Right renal pelvis (tissue), 4 donors: ENCODE measurements at regions not wholly inside any gene's neighbourhood (a gene's known extent, or its start where the extent isn't known, plus 50 kb on each side); places are given as distances from the start of the nearest gene placed in this dataset.

Experiments used
- DNase-seq, 4 donors: peaks; one replicate each; pipeline ENCODE4 v3.0.0-alpha.2; 2013; ENCODE audit warnings: low read depth in 4 of 4, low spot score in 3 of 4, missing footprints in 1 of 4

DNA sequence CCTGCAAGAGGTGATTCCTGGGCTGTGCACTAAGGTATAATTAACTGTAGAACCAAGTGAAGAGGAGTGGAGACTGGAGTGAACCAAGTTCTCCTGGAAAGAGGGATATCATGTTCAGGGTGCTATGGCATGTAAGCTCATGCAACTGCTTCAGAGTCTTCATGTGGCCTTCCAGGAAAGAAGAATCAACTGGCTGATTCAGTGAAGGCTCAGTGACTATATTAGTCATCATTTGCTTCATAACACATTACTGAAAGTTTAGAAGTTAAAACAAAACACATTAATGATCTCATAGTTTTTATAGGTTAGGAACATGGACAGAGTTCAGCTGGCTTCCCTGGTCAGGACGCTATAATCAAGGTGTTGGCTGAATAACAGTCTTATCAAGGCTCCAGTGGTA is 1200.8 kb upstream of the GYPC start:
- DNase-seq: no peak

DNA sequence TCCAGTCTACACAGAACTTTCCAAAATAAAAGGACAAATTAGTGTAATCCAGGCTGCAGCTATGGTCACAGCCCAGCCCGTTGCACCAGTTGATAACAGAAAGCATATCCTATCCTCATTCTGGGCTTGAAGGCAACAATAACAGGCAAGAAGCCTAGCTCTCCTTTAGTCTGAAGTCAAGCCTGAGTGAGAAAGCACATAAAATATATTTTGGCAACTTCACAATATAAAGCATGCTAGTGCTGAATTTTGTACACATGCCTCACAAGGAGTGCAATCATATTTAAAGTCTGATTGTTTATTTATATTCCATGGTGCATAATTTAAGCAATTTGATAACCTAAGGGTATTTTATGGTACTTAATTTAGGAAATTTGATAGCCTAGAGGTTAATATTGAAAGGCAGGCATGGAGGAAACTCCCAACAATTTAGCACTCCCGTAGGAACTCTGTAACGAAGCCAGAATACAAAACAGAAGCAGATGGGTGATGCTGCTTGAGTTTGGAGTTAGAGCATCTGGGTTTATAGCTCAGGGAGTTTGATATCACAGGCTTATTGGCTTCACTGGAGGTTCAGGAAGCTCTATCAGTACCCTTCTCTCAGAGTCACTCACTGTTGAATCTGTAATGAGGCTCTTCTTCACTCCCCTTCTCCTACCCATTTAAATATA is 1199.1 kb upstream of the GYPC start:
- DNase-seq: peak in 1 of 4 donors; percentile 1

DNA sequence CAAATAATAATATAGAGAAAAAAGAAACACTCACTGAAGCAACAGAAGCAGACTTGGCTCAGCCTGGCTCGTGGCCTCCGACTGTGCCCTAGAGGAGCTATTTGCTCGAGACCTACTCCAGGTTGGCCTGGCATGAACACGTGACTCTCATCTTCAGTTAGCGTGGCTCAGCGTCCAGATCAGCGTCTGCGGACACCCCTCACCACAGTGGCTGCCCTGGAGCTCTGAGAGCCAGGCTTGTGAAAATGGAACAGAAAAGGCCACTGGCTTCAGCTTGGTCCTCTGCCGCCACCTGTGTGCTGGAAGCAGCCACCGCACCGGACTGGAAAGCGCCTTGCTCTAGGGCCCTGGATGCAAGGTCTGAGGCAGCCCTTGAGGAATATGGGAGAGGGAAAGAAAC is 1184.0 kb upstream of the GYPC start:
- no peak for DNase-seq

DNA sequence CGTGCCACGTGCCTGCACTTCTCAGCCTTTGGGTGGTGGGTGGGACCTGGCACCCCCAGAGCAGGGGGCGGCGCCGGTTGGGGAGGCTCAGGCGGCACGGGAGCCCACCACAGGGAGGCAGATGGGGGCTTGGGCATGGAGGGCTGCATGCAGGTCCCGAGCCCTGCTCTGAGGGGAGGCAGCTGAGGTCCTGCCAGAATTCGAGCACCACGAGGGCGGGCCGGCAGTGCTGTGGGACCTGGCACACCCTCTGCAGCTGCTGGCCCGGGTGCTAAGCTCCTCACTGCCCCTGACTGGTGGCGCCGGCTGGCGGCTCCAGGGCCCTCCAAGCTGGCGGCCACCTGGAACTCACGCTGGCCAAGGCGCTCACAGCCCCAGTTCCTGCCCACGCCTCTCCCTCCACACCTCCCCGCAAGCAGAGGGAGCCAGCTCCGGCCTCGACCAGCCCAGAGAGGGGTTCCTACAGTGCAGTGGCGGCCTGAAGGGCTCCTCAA is 1176.8 kb upstream of the GYPC start:
- DNase-seq: no peak

DNA sequence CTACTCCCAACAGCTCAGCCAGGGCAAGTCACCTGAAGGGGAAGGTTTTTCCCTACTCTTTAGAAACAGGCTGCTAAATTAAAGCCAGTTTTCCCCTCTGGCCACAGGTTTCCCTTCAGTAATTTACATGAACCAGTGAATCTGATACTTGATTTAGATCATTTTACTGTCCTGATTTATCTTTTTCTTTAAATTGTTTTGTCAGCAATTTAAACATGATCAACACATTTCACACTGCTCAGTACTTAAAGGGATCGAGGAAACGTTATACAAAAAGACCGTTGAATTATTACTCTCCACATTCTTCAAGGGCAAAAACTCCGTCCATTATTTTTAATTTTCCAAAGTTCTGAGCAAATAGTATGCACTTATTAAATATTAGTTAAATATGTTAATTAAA is 1165.7 kb upstream of the GYPC start:
- no peak for DNase-seq

DNA sequence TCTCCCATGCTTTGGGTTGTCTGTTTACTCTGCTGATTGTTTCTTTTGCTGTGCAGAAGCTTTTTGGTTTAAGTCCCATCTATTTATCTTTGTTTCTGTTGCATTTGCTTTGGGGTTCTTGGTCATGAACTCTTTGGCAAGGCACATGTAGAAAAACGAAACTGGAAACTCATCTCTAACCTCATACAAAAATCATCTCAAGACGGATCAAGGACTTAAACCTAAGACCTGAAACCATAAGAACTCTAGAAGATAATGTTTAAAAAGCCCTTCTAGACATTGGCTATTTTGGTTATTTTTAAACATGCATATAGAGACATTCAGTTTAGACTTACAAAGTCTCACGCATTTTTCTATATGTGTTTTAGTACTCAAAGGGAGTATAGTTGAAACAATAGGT is 1164.3 kb upstream of the GYPC start:
- no peak for DNase-seq

DNA sequence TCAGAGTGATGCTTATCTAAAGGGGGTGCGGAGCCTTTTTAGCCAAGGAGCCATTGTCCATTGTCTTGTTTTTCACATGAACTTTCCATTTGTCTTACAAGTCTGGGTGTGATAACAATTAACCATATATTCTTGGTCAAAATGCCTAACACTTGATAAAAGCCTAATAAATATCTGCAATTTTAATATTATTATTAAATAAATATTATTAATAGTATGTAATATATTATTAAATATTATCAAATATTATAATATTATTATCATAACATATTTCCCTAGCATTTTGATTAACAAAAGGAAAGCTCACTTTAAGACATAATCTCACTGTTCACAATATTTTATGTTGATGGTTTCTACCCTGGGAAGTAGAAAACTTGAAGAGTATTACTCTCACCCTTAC is 1143.6 kb upstream of the GYPC start:
- no peak for DNase-seq

DNA sequence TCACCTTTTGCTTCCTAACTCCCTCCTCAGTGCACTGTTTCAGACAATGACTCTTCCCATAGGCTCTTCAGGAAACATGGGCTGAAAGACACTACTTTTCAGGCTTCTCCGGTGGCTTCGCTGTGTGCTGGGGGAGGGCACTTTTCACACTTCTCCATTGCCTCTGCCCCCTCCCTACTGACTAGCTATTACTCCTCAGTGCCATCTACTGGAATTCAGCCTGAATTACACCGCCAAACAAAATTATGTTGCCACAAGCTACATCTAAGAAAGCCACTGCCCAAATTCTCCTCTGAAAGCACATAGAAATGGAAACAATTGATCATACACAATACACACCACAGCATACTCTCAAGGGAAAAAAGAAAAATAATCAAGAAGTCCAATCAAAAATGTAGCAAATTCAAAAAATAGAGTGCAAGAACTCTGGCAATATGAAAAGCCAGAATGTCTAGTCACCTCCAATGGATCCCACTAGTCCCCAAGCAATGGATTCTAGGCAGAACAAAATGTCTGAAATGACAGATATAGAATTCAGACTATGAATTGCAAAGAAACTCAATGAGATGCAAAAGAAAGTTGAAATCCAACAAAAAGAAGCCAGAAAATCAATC is 1139.4 kb upstream of the GYPC start:
- no peak for DNase-seq

DNA sequence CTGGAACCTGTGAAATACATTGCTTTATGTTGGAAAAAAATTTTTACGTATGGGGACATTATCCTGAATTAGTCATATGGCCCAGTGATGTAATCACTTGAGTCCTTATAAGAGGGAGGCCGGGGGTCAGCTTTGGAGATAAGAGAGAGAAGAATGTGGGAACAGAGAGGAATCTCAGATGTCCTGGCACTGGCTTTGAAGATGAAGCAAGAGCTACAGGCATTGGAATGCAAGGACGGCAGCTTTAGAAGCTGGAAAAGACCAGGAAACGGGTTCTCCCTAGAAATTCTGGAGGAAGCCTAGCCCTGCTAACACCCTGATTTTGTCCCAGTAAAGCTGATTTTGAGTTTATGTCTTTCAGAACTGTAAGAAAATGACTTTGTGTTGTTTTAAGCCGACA is 1129.9 kb upstream of the GYPC start:
- DNase-seq: no peak

DNA sequence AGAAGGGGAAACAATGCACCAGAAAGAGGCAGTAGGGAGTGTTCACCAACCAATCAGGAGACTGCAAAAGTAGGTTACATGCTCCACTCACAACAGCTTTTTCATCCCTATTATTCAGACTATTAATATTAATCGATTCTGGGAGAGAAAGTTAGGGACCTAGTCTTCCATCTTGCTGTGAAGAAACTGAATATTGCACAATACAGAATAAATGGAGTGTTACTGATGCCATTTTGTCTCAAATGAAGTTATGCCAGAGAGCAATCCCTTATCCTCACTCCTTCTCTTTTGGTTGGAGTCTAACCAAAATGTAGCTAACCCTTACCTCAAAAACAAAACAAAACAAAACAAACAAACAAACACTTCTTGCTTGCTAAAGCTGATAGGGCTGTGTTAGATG is 1120.9 kb upstream of the GYPC start:
- DNase-seq: no peak

DNA sequence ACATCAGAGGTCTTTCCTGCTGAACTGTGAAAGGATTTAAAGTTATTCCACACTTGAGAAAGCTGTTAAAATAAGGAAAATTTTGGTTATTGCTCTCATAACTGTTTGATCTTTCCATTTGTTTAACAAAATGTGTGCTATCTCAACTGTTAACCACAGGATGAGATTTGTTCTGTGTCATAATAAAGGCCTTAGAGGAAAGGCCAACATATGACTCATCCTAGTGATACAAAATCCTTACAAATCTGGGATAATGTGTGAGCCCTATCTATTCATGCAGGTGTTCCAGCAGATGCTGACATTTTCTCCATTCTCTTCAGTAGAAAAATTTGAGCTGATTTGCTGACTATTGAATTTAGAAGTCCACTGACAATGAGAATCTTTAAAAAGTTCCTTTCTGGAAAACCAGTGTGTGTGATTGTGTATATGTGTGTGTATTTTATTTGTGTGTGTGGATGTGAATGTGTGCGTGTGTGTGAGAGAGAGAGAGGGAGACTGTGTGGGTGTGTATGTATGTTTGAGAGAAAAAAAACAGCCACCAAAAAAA is 1111.9 kb upstream of the GYPC start:
- DNase-seq: no peak

DNA sequence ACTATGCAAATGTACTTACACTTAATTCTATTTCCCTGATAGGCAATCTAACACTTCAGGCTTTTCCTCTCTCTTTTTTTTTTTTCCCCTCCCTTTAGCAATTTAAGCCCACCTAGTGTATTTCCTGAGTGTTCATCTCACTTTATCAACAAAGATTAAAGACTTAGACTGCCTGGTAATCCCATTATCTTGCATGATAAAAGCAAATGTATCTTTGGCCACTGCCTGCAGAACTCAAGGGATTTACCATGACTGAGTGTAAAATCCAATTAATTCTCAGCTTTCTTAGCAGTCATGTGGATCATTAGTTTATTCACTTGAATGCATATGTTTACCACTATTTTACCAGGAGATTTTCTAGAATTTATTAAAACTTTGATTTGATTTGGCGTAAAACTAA is 1102.2 kb upstream of the GYPC start:
- DNase-seq: no peak

DNA sequence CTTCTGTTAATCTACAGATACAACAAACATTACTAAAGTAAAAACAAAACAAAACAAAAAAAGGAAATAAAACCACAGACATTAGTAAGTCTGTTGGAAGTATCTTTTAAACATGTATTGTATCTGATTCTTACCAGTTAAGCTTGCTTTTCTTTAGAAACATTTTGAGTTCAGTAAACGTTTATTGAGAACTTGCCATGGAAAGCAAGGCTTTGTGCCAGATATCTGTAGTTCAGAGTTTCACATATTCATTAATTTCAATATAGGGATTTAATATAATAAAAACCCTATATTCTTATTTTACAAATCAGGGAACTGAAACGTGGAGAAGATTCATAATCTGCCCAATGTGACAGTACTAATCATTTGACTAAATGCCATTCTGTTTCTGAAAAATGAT is 1101.0 kb upstream of the GYPC start:
- no peak for DNase-seq

DNA sequence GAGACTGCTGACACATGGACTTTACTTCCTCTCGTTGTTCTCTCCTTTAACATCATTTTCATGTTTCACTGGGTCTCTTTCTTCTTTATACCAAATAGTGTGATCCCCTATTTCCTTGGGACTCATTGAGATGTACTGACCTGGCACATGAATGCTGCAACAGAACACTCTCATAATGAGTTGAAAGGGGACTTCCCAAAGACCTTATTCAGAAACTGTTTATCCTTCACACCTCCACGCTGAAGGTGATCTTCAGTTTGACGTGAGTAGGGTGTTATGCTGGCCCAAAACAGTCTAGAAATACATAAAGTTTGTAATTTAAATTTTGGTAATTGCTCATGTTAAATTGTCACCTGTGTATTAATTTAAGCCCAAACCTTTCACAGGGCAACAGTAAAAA is 1096.8 kb upstream of the GYPC start:
- DNase-seq: no peak

DNA sequence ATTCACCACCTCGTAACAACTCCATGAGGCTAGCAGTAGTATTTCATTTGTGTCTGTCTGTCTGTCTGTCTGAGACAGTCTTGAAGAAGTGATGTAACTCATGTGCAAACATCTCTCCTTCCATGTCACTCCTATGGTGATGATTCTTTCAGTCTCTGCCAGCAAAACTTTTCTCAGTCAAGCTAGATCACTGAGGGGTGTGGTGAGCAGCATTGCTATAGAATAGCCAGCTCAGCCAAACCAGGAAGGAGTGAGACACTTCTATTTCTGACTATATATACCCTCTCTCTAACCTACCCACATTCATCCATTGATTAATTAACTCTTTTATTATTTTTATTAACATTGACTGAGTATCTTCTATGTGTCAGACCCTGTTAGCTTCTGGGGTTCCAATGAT is 1095.1 kb upstream of the GYPC start:
- no peak for DNase-seq

DNA sequence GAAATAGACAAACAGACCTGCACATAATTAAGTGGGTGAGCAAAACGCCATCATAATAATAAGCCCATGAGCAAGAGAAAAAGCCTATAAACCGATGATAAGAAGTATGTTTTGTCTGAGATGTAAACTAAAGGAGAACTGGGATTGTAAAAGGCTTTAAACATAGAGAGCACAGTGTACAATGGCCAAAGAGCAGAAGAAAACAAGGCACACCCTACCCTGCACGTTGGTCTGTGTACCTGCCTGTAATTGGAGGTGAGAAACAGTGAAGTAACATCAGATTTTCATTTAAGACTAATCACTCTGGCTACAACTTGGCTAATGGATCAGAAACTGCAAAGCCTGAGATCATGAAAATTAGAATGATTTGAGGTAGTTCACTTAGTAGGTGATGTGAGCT is 1094.7 kb upstream of the GYPC start:
- no peak for DNase-seq

DNA sequence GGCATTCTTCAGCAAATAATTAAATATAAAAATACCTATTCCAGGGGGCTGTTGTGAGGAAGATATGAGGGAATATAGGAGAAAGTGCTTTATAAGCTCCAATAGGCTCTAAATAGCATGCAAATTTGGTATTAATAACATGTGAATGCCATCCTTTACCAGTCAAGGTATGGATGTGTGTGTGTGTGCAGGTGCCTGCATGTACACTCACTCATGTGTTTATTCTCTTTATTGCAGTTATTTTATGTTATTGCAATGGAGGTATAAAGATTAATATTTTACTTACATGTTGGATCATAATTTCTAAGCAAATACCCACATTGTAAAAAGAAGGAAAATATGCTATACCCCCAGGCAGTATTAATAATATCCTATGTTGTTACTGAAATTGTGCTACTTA is 1093.0 kb upstream of the GYPC start:
- no peak for DNase-seq

DNA sequence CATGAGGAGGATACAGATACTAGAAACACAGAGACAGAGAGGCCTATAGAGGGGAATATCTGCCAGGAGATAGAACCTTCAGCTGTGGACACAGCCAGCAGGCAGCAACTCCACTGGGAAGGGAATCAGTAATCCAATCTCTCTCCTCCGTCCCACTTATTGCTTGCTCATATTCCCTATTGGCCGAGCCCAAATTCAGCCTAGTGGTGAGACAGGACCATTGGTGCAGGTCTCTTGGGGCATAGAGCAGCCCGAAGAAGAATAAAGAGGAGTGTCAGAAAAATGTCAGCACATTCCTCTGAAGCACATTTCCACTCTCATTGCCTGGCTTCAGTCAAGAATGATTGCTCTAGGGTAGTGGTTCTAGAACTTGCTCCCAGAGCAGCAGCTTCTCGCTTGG is 1091.5 kb upstream of the GYPC start:
- DNase-seq: no peak

DNA sequence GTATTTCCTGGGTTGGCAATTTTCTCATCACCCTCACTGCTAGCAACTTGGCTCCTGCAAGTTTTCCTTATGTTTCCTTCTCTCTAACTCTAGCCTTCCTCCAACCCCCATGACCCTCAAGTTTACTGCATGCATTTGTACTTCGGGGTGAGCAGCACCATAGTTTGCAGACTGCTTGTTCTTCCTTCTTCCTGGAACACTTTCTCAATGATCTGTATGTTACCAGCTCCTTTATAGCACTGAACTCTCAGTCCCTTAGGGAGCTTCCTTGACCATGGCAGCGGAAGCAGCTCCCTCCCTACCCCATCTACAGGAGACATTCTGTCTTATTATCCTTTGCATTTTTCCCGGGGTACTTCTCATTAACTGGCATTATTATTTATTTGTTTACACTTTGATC is 1089.5 kb upstream of the GYPC start:
- no peak for DNase-seq

DNA sequence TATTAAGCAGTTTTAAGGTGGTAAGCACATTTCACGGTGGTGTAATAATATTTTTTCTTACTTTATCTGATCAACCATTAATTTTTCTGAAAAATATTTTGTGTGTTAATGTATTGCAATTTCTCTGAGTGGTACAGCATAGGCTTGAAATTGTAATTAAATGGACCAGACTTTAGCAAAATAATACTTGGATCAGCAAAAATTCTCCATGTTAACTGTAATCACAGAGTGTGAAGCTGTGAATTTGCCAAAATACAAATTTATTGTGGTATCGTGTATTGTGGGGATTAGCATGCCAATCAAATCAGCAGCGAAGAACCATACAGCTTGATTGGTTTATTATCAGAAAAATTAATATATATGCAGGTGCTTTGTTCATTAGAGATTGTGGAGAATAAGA is 1088.9 kb upstream of the GYPC start:
- no peak for DNase-seq

DNA sequence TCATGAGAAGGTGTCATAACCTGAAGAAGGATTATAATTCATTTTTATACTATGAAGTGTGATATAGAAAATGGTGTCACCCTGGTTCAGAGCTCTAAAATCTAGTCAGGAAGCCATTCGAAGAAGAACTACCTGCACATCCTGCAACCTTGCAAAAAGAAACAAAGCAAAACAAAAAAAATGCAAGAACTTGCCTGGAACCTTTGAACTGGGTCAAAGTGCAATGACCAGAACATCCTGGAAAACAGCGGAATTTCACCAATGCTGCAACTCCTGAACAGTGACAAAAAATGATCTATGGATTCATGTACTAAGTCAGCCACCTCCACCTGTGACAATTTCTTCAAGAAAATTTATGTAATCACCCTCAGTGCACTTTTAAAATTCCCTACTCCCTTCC is 1083.3 kb upstream of the GYPC start:
- no peak for DNase-seq

DNA sequence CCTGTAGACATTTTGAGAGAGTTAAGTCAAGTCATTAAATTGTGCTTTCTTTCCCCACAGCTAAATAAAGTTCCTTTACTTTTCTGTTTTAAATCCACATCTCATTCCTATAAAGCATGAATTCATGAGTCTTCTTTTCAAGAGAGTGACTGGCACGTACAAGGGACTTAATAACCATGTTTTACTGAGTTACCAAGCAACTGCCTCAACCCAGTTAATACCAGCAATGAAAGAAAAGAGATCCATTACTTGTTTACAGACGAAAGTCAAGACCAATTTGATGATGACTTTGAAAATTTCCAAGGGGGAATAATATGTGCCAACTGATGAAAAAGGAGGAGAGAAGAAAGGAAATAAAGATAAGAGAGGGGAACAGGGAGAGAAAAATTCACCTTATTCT is 1082.5 kb upstream of the GYPC start:
- DNase-seq: no peak

DNA sequence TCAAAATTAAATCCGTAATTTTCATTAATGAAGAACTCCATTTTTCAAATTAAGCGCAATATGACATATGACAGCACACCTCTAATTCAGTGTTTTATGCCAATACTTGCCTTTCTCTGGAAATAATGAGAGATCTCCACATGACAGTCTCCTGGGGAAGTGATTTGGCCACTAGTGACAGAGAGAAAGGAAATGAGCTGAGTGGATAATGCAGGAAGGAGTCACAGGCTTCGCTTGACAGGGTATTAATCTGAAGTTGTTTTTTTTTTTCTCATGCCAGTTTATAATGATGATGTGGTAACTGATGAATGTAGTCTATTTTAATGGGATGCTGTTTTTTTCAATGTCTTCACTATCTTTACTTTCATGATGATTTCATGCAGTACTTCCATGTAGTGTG is 1079.4 kb upstream of the GYPC start:
- DNase-seq: no peak
